MM.1S (cell line): ENCODE measurements at regions not wholly inside any gene's neighbourhood (a gene's known extent, or its start where the extent isn't known, plus 50 kb on each side); places are given as distances from the start of the nearest gene placed in this dataset.

Experiments used
- DNase-seq: peaks from one replicate; pipeline ENCODE4 v3.0.0-alpha.2; 2015
- H2AFZ ChIP-seq: fragments of 300-600 bp; sonication (generic); 2 replicates; pipeline ENCODE4 v1.6.0; 2016; ENCODE audit warnings: antibody characterized with exemption, low read length
- H3F3A ChIP-seq: fragments of 300-600 bp; sonication (generic); 2 replicates; pipeline ENCODE4 v1.6.1; 2016; ENCODE audit warnings: mild to moderate bottlenecking, antibody characterized with exemption, low read length, moderate library complexity, mixed read lengths; ENCODE audit not compliant: insufficient read depth
- H3K27ac ChIP-seq: fragments of 300-600 bp; sonication (generic); 2 replicates; pipeline ENCODE4 v1.5.1; 2016; ENCODE audit warnings: mild to moderate bottlenecking, low read length
- H3K27me3 ChIP-seq: fragments of 300-600 bp; sonication (generic); replicated peaks from 2 replicates; pipeline ENCODE4 v1.6.0; 2016; ENCODE audit warnings: low read length; ENCODE audit not compliant: insufficient read depth
- H3K36me3 ChIP-seq: fragments of 300-600 bp; sonication (generic); replicated peaks from 2 replicates; pipeline ENCODE4 v1.6.1; 2016; ENCODE audit warnings: mild to moderate bottlenecking, low read length, mixed read lengths; ENCODE audit not compliant: insufficient read depth
- H3K4me1 ChIP-seq: fragments of 300-600 bp; sonication (generic); 2 replicates; pipeline ENCODE4 v1.6.1; 2016; ENCODE audit warnings: low read length, mixed read lengths
- H3K4me2 ChIP-seq: fragments of 300-600 bp; sonication (generic); 2 replicates; pipeline ENCODE4 v1.6.0; 2016; ENCODE audit warnings: low read depth, low read length
- H3K4me3 ChIP-seq: fragments of 300-600 bp; sonication (generic); 2 replicates; pipeline ENCODE4 v1.5.1; 2016; ENCODE audit warnings: low read length, mixed read lengths
- H3K79me2 ChIP-seq: fragments of 300-600 bp; sonication (generic); 2 replicates; pipeline ENCODE4 v1.6.1; 2016; ENCODE audit warnings: mixed run types, low read length, mixed read lengths
- H3K9ac ChIP-seq: fragments of 300-600 bp; sonication (generic); 2 replicates; pipeline ENCODE4 v1.6.1; 2016; ENCODE audit warnings: low read length, mixed read lengths
- H3K9me2 ChIP-seq: fragments of 300-600 bp; sonication (generic); replicated peaks from 2 replicates; pipeline ENCODE4 v1.6.1; 2016; ENCODE audit warnings: mild to moderate bottlenecking, low read length, mixed read lengths; ENCODE audit not compliant: insufficient read depth
- H3K9me3 ChIP-seq: fragments of 300-600 bp; sonication (generic); replicated peaks from 2 replicates; pipeline ENCODE4 v1.6.1; 2016; ENCODE audit warnings: mild to moderate bottlenecking, low read length, mixed read lengths; ENCODE audit not compliant: insufficient read depth
- H4K20me1 ChIP-seq: fragments of 300-600 bp; sonication (generic); 2 replicates; pipeline ENCODE4 v1.6.1; 2016; ENCODE audit warnings: mild to moderate bottlenecking, low read length, moderate library complexity, mixed read lengths; ENCODE audit not compliant: insufficient read depth
- EZH2 ChIP-seq: fragments of 300-600 bp; sonication (generic); optimal IDR thresholded peaks from 2 replicates; pipeline ENCODE3; 2017; ENCODE audit warnings: low read depth, mild to moderate bottlenecking, antibody characterized with exemption, low read length, mixed read lengths
- EZH2phosphoT487 ChIP-seq: fragments of 300-600 bp; sonication (generic); IDR thresholded peaks from 2 replicates; pipeline ENCODE4 v1.6.1; 2018; ENCODE audit warnings: antibody characterized with exemption, low read length
- TF ChIP-seq, protein P1 (sequence below): fragments of 300-600 bp; sonication (generic); IDR thresholded peaks from 2 replicates; pipeline ENCODE4 v1.5.1; 2016; ENCODE audit warnings: antibody characterized with exemption, low read length, mixed read lengths

DNA sequence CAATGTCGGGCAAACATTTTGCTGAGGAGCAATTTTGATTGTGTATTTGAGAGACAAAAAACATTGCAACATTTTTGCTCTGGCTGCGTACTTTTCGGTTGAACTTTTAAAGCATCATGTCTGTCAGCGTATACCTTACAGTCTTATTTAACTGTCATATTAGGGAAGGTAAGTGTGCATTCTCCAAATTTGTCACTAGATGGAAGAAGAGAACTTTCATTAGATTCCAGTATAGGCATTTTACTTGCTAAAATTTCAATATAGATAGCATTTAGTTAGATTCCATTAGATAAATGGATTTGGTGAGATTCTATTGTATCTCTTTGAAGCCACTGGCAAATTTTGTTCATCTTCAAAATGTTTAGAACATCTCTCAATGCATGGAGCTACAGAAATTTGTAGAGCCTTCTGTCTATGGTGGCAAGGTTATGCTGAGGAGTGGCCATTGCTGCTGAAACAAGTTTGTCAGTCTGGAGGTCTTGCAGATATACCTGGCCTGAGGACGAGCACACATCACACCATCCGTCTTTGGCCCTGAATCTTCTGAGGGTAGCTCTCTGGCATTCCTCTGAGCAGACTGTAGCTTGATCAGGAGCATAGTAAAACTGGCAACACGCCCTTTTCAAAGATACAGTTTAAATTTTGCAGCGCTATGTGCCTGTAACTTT, 437.5 kb upstream of the MBL2 start:
- TF ChIP-seq, protein P1, sequence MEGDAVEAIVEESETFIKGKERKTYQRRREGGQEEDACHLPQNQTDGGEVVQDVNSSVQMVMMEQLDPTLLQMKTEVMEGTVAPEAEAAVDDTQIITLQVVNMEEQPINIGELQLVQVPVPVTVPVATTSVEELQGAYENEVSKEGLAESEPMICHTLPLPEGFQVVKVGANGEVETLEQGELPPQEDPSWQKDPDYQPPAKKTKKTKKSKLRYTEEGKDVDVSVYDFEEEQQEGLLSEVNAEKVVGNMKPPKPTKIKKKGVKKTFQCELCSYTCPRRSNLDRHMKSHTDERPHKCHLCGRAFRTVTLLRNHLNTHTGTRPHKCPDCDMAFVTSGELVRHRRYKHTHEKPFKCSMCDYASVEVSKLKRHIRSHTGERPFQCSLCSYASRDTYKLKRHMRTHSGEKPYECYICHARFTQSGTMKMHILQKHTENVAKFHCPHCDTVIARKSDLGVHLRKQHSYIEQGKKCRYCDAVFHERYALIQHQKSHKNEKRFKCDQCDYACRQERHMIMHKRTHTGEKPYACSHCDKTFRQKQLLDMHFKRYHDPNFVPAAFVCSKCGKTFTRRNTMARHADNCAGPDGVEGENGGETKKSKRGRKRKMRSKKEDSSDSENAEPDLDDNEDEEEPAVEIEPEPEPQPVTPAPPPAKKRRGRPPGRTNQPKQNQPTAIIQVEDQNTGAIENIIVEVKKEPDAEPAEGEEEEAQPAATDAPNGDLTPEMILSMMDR, result peak; percentile 43
- TF ChIP-seq EZH2, result no peak
- peak; percentile 30 for DNase-seq
- Histone ChIP-seq H3K79me2 (no peaks in the 10 kb centered on the region), H3K9me2 (no peaks in the 10 kb centered on the region), H3K9ac (no peak overlapping the region), H3K4me2 (no peak overlapping the region), H4K20me1 (no peaks in the 10 kb centered on the region), H3F3A (no peaks in the 10 kb centered on the region), H3K36me3 (no peaks in the 10 kb centered on the region), H3K9me3 (no peaks in the 10 kb centered on the region), H3K27ac (no peak overlapping the region), H3K4me1 (no peaks in the 10 kb centered on the region), H2AFZ (no peak overlapping the region), H3K4me3 (no peak overlapping the region), H3K27me3 (no peaks in the 10 kb centered on the region)

DNA sequence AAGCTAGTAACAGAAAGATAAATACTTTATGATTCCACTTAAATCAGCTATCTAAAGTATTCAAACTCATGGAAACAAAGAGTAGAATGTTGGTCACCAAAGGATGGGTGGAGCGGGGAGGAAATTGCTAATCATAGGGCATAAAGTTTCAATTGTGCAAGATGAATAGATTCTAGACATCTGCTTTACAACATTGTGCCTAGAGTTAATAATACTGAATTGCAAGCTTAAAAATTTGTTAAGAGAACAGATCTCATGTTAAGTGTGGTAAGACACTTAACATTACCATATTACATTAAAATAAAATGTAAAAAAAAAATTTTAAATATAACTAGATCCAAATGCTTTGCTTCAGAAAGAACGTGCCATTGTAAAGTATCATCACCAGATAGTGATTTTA, 411.1 kb upstream of the MBL2 start:
- no peaks in the 10 kb centered on the region for H3K9me3 ChIP-seq
- no peaks in the 10 kb centered on the region for H3F3A ChIP-seq
- H3K9me2 ChIP-seq, result no peaks in the 10 kb centered on the region
- H3K27ac ChIP-seq, result no peak overlapping the region
- no peaks in the 10 kb centered on the region for H3K36me3 ChIP-seq
- H4K20me1 ChIP-seq, result no peaks in the 10 kb centered on the region
- TF ChIP-seq EZH2 (no peak), EZH2phosphoT487 (no peak)
- TF ChIP-seq, protein P1, result no peak
- H3K4me3 ChIP-seq, result no peak overlapping the region
- no peaks in the 10 kb centered on the region for H3K79me2 ChIP-seq
- no peak for DNase-seq
- H3K4me1 ChIP-seq, result no peaks in the 10 kb centered on the region
- no peaks in the 10 kb centered on the region for H3K27me3 ChIP-seq
- no peak overlapping the region for H3K9ac ChIP-seq
- H3K4me2 ChIP-seq, result no peak overlapping the region
- H2AFZ ChIP-seq, result no peak overlapping the region

DNA sequence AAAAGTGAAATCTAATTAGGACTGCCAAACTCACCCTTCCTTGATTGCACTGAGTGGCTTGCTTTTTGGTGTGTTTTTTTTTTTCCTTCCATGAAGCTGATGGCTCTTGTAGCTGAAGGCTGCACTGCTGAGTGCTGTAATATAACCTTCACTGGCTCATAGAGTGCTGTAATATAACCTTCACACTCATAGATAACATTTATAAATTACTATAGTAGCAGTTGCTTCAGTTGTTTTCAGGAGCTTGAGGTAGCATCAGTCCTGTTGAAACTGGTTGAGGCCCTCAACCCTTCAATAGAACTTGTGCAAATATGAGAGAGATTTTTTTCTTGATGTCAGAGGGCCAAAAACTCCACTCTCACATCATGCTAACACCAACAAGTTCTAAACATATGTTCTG, 404.9 kb upstream of the MBL2 start:
- no peaks in the 10 kb centered on the region for H3K79me2 ChIP-seq

More for the DNA sequence above, 404.9 kb upstream of the MBL2 start:
- Histone ChIP-seq H3K9ac (no peak overlapping the region), H3K9me3 (no peaks in the 10 kb centered on the region), H4K20me1 (no peaks in the 10 kb centered on the region), H2AFZ (no peak overlapping the region), H3K4me2 (no peak overlapping the region), H3K4me1 (no peaks in the 10 kb centered on the region), H3F3A (no peaks in the 10 kb centered on the region), H3K36me3 (no peaks in the 10 kb centered on the region), H3K27ac (no peak overlapping the region), H3K9me2 (no peaks in the 10 kb centered on the region), H3K4me3 (no peak overlapping the region), H3K27me3 (no peaks in the 10 kb centered on the region)
- TF ChIP-seq, protein P1, result no peak
- TF ChIP-seq EZH2phosphoT487, result no peak
- TF ChIP-seq EZH2, result no peak
- no peak for DNase-seq
